Glomerular visceral epithelial cell (primary cell): ENCODE measurements at regions not wholly inside any gene's neighbourhood (a gene's known extent, or its start where the extent isn't known, plus 50 kb on each side); places are given as distances from the start of the nearest gene placed in this dataset.

ENCODE experiments used
- DNase-seq: peaks from one replicate; pipeline ENCODE4 v3.0.0-alpha.2; 2016; ENCODE audit errors: extremely low spot score

- no peak for DNase-seq
Measured at GRCh38 chr16:52649870-52650269, 102.9 kb upstream of the TOX3 start.

- no peak for DNase-seq
Measured at GRCh38 chr16:52647588-52647987, 100.6 kb upstream of the TOX3 start.

GRCh38 chr16:52643006-52643405 lies 96.1 kb upstream of the TOX3 start:
- DNase-seq, result no peak

GRCh38 chr16:52634528-52634927 lies 87.6 kb upstream of the TOX3 start:
- DNase-seq, result no peak

- DNase-seq, result no peak
Measured at GRCh38 chr16:52634104-52634503, 87.2 kb upstream of the TOX3 start.

- no peak for DNase-seq
Measured at GRCh38 chr16:52633230-52633629, 86.3 kb upstream of the TOX3 start.

- DNase-seq, result no peak
Measured at GRCh38 chr16:52631711-52632110, 84.8 kb upstream of the TOX3 start.

GRCh38 chr16:52630711-52631110 lies 83.8 kb upstream of the TOX3 start:
- no peak for DNase-seq

GRCh38 chr16:52629296-52629695 lies 82.4 kb upstream of the TOX3 start:
- no peak for DNase-seq

GRCh38 chr16:52624891-52625290 lies 77.9 kb upstream of the TOX3 start:
- no peak for DNase-seq

- no peak for DNase-seq
Measured at GRCh38 chr16:52621651-52622050, 74.7 kb upstream of the TOX3 start.

GRCh38 chr16:52618753-52619497 lies 72.0 kb upstream of the TOX3 start:
- DNase-seq, result no peak

GRCh38 chr16:52617591-52617990 lies 70.6 kb upstream of the TOX3 start:
- DNase-seq, result no peak

GRCh38 chr16:52613508-52613907 lies 66.6 kb upstream of the TOX3 start:
- DNase-seq, result no peak

- no peak for DNase-seq
Measured at GRCh38 chr16:52611817-52612673, 65.1 kb upstream of the TOX3 start.

GRCh38 chr16:52603015-52603414 lies 56.1 kb upstream of the TOX3 start:
- no peak for DNase-seq

GRCh38 chr16:52597772-52598483 lies 51.0 kb upstream of the TOX3 start:
- DNase-seq, result no peak

- no peak for DNase-seq
Measured at GRCh38 chr16:52597073-52597771, 50.3 kb upstream of the TOX3 start.
